Kidney epithelial cell (primary cell): ENCODE measurements at regions not wholly inside any gene's neighbourhood (a gene's known extent, or its start where the extent isn't known, plus 50 kb on each side); places are given as distances from the start of the nearest gene placed in this dataset.
A peak's percentile ranks its signal among the peaks of the same experiment; 100 is the strongest.

Source experiments
- DNase-seq: peaks from one replicate; pipeline ENCODE4 v3.0.0-alpha.2; 2010; ENCODE audit warnings: low read depth
- H3K27me3 ChIP-seq: 2 replicates; pipeline ENCODE4 v1.6.0; 2011; ENCODE audit warnings: low read length; ENCODE audit not compliant: control insufficient read depth, insufficient read depth
- H3K36me3 ChIP-seq: 2 replicates; pipeline ENCODE4 v1.5.1; 2011; ENCODE audit warnings: low read length; ENCODE audit not compliant: control insufficient read depth, insufficient read depth
- H3K4me3 ChIP-seq: 2 replicates; pipeline ENCODE4 v1.5.1; 2011; ENCODE audit warnings: low read depth, mild to moderate bottlenecking, control low read depth, low read length
- CTCF ChIP-seq: IDR thresholded peaks from 2 replicates; pipeline ENCODE4 v1.5.1; 2011; ENCODE audit warnings: mild to moderate bottlenecking, moderate library complexity, low read length, control low read depth, inconsistent platforms; ENCODE audit not compliant: insufficient read depth, poor library complexity, severe bottlenecking

GRCh38 chr16:87199901-87200300 lies 117.3 kb downstream of the C16orf95 start:
- DNase-seq, result no peak
- no peak for TF ChIP-seq CTCF
- Histone ChIP-seq H3K4me3 (no peak overlapping the region), H3K27me3 (no peaks in the 10 kb centered on the region), H3K36me3 (no peaks in the 10 kb centered on the region)

- no peak for TF ChIP-seq CTCF
- Histone ChIP-seq H3K4me3 (no peak overlapping the region), H3K27me3 (no peaks in the 10 kb centered on the region), H3K36me3 (no peaks in the 10 kb centered on the region)
- no peak for DNase-seq
Observed at GRCh38 chr16:87200637-87201036, 116.6 kb downstream of the C16orf95 start.

GRCh38 chr16:87201052-87201451 lies 116.1 kb downstream of the C16orf95 start:
- TF ChIP-seq CTCF, result no peak
- Histone ChIP-seq H3K36me3 (no peaks in the 10 kb centered on the region), H3K4me3 (no peak overlapping the region), H3K27me3 (no peaks in the 10 kb centered on the region)
- peak; percentile 71 for DNase-seq

GRCh38 chr16:87201790-87202189 lies 115.4 kb downstream of the C16orf95 start:
- Histone ChIP-seq H3K27me3 (no peaks in the 10 kb centered on the region), H3K4me3 (no peak overlapping the region), H3K36me3 (no peaks in the 10 kb centered on the region)
- no peak for DNase-seq
- no peak for TF ChIP-seq CTCF

GRCh38 chr16:87202346-87202745 lies 114.8 kb downstream of the C16orf95 start:
- TF ChIP-seq CTCF, result no peak
- no peak for DNase-seq
- Histone ChIP-seq H3K36me3 (no peaks in the 10 kb centered on the region), H3K27me3 (no peaks in the 10 kb centered on the region), H3K4me3 (no peak overlapping the region)

- no peaks in the 10 kb centered on the region for H3K36me3 ChIP-seq
- peak; percentile 29 for DNase-seq
- H3K27me3 ChIP-seq, result no peaks in the 10 kb centered on the region
- H3K4me3 ChIP-seq, result no peak overlapping the region
- peak; percentile 95 for TF ChIP-seq CTCF
Observed at GRCh38 chr16:87203060-87203656, 114.0 kb downstream of the C16orf95 start.
